Retinal pigment epithelial cell (primary cell): ENCODE measurements at regions not wholly inside any gene's neighbourhood (a gene's known extent, or its start where the extent isn't known, plus 50 kb on each side); places are given as distances from the start of the nearest gene placed in this dataset.

Experiments used
- DNase-seq: peaks from one replicate; pipeline ENCODE4 v3.0.0-alpha.2; 2010; ENCODE audit warnings: low read depth
- H3K4me3 ChIP-seq: 2 replicates; pipeline ENCODE4 v1.5.1; 2011; ENCODE audit warnings: mild to moderate bottlenecking, low read length, control low read depth, moderate library complexity
- CTCF ChIP-seq: conservative IDR thresholded peaks from 2 replicates; pipeline ENCODE4 v1.5.1; 2011; ENCODE audit warnings: low read depth, low read length, control low read depth, inconsistent platforms

- H3K4me3 ChIP-seq = no peak overlapping the region
- DNase-seq = no peak
- TF ChIP-seq CTCF = no peak
Observed at GRCh38 chr5:3542769-3543168, 52.9 kb upstream of the IRX1 start.

GRCh38 chr5:3542158-3542557 is 53.5 kb upstream of the IRX1 start:
- H3K4me3 ChIP-seq = no peak overlapping the region
- no peak for TF ChIP-seq CTCF
- no peak for DNase-seq

DNA sequence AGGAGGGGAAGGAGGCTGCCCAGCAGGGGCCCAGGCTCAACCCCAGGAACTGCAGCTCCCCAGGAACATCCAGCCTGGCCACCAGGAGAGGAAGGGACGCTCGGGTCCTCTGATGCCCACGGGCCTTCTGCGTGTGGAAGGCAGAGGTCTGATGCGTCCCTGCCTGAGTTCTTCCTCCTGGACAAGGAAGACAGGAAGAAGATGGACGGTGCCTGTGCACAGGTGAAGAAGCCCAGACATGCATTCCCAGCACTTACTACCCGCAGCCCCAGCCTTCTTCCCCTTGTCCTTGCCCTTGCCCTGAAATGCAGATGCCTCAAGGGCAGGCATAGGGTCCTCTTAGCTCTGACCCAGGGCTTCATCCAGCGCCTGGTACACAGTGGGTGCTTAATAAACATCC is 56.7 kb upstream of the IRX1 start:
- H3K4me3 ChIP-seq = no peak overlapping the region
- TF ChIP-seq CTCF = no peak
- no peak for DNase-seq

GRCh38 chr5:3537942-3538341 is 57.7 kb upstream of the IRX1 start:
- no peak overlapping the region for H3K4me3 ChIP-seq
- no peak for DNase-seq
- no peak for TF ChIP-seq CTCF

- no peak for DNase-seq
- no peak overlapping the region for H3K4me3 ChIP-seq
- TF ChIP-seq CTCF = no peak
Observed at GRCh38 chr5:3535414-3536211, 60.0 kb upstream of the IRX1 start.

GRCh38 chr5:3534997-3535396 is 60.6 kb upstream of the IRX1 start:
- TF ChIP-seq CTCF = no peak
- DNase-seq = no peak
- no peak overlapping the region for H3K4me3 ChIP-seq

GRCh38 chr5:3531320-3531986 is 64.2 kb upstream of the IRX1 start:
- no peak for DNase-seq
- no peak overlapping the region for H3K4me3 ChIP-seq
- TF ChIP-seq CTCF = no peak
